Activated naive CD8-positive, alpha-beta T cell treated with anti-CD3 and anti-CD28 coated beads, Interleukin-2, amount 10 ng/mL, durations not matched to agents 7 days and 5 days (primary cell): ENCODE measurements at regions not wholly inside any gene's neighbourhood (a gene's known extent, or its start where the extent isn't known, plus 50 kb on each side); places are given as distances from the start of the nearest gene placed in this dataset.

Experiments used
- ATAC-seq: fragments of 150-1000 bp; cut with Tn5 transposase; one replicate; pipeline ENCODE4 v1.10.0; 2021; ENCODE audit warnings: low read depth, moderate library complexity
- POLR2A ChIA-PET: fragments of 350-600 bp; sonication (Branson Sonifier 250); formaldehyde crosslinking; loops from one replicate; lab custom pipeline; 2021; ENCODE audit warnings: antibody characterized with exemption; lab: Charles Lee
- DNase-seq: peaks from one replicate; pipeline ENCODE4 v3.0.0; 2021
- H3K27ac Mint-ChIP-seq: one replicate; pipeline ENCODE4 v1.8.0; 2022; ENCODE audit warnings: mild to moderate bottlenecking, mixed read lengths
- H3K27me3 Mint-ChIP-seq: one replicate; pipeline ENCODE4 v1.8.0; 2022; ENCODE audit warnings: mild to moderate bottlenecking, moderate library complexity, mixed read lengths
- H3K36me3 Mint-ChIP-seq: one replicate; pipeline ENCODE4 v1.8.0; 2021; ENCODE audit warnings: mild to moderate bottlenecking, mixed read lengths
- H3K4me1 Mint-ChIP-seq: one replicate; pipeline ENCODE4 v1.8.0; 2021; ENCODE audit warnings: mixed read lengths
- H3K4me3 Mint-ChIP-seq: one replicate; pipeline ENCODE4 v1.8.0; 2022; ENCODE audit warnings: mild to moderate bottlenecking, moderate library complexity, mixed read lengths
- H3K9me3 Mint-ChIP-seq: one replicate; pipeline ENCODE4 v1.8.0; 2021; ENCODE audit warnings: mixed read lengths

DNA sequence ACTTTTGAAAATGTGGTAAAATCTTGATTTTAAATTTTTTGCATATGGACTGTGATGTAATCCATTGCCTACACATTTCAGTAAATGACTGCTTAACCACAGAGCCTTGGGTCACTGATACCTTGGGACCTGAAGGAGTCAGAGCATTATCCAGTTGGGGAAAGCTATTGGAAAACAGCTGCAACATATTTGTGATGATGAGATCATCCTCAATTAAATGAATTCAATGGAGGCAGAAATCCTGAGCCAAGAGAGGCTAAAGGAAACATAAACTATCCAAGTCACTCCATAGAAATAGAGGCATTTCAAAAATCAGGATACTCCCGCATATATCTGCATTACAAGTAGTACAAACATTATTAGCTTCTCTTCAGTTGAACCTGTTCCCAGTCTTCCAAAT, 99.8 kb upstream of the PRMT6 start:
- Mint-ChIP-seq H3K9me3 (no peaks in the 10 kb centered on the region), H3K4me1 (no peaks in the 10 kb centered on the region), H3K36me3 (no peaks in the 10 kb centered on the region), H3K27me3 (peaks cover 5% of the 10 kb centered on the region), H3K27ac (no peak overlapping the region), H3K4me3 (no peak overlapping the region)
- ATAC-seq (no peak), DNase-seq (no peak)
- POLR2A ChIA-PET: no interaction called here

DNA sequence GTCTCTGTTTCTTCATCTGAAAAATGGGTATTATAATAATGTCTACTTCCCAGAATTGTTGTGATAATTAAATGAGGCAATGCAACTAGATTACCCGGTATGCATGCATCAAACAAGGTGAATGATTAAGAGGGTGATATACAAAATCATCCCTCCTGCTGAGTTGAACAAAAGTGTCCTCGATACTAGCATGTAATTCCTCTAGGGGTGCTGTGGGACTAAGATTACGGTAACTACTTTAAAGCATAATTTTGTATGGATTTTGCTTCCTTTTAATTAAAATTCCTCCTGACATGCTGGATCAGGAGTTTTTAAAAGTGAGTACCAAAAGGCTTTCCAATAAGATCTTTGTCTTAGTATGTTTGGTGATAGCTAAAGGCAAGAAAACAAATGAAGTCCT, 98.7 kb upstream of the PRMT6 start:
- no peaks in the 10 kb centered on the region for H3K36me3 Mint-ChIP-seq
- ATAC-seq (no peak), DNase-seq (no peak)
- H3K27ac Mint-ChIP-seq: no peak overlapping the region
- H3K4me1 Mint-ChIP-seq: no peaks in the 10 kb centered on the region
- POLR2A ChIA-PET: no interaction called here
- H3K4me3 Mint-ChIP-seq: no peak overlapping the region
- H3K9me3 Mint-ChIP-seq: no peaks in the 10 kb centered on the region
- H3K27me3 Mint-ChIP-seq: peaks cover 5% of the 10 kb centered on the region

DNA sequence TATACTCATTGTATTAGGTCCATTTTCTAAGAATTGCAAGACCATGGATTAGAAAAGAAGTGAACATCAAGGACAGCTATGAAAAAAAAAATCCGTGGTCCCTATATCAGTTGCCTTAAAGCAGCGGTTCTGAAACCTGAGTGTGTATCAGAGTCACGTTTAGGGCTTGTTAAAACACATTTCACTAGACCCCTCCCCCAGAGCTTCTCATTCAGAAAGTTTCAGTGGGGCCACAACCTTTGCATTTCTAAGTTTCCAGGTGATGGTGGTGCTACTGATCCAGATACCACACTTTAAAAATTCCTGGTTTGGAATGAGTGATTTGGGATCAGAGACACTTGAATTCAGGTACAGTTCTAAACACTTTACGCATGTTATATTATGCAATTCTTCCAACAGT, 96.1 kb upstream of the PRMT6 start:
- peaks cover 2% of the 10 kb centered on the region for H3K27me3 Mint-ChIP-seq
- no peak overlapping the region for H3K4me3 Mint-ChIP-seq
- no peak overlapping the region for H3K27ac Mint-ChIP-seq
- POLR2A ChIA-PET: no interaction called here
- H3K36me3 Mint-ChIP-seq: no peaks in the 10 kb centered on the region
- no peaks in the 10 kb centered on the region for H3K9me3 Mint-ChIP-seq
- H3K4me1 Mint-ChIP-seq: no peaks in the 10 kb centered on the region
- DNase-seq (no peak), ATAC-seq (no peak)

DNA sequence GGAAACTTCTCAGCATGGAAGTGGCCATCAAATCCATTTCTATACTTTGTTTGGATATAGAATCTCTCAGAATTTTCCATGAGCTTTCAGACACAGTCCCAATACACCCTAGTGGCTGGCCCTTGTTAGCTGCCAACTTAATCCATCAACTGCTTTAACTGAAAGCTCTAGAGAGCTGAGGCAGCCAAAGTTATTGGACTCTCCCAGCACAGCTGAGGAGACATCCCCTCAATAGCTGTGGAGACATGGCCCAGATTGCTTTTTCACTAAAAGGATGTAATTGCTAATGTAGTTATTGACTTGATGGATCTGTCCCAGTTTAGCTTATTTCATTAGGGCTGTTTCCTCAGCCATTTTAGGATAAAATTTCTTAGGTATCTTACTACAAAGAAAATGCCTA, 94.8 kb upstream of the PRMT6 start:
- ATAC-seq: no peak
- H3K4me1 Mint-ChIP-seq: no peaks in the 10 kb centered on the region
- no peaks in the 10 kb centered on the region for H3K36me3 Mint-ChIP-seq
- no peaks in the 10 kb centered on the region for H3K27me3 Mint-ChIP-seq
- H3K9me3 Mint-ChIP-seq: no peaks in the 10 kb centered on the region
- DNase-seq: no peak
- H3K4me3 Mint-ChIP-seq: no peak overlapping the region
- H3K27ac Mint-ChIP-seq: no peak overlapping the region
- POLR2A ChIA-PET: no interaction called here

DNA sequence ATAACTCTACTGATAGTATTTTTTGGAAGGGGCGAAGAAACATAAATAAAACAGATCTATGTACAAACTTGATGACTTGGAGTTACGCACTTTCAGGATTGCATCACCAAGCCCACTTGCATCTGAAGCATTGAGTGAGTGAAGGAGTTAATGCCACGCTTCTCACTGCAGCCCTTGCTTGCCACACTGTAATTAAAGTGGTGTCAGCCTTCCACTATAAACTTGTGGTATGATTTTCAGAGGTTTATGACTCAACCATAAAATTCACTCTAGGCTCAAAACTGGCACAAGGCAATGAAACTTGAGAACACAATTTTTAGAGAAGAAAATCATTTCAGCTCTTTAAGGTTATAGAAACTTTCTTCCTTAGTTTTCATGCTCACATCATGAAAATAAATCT, 93.9 kb upstream of the PRMT6 start:
- POLR2A ChIA-PET: no interaction called here
- no peak for DNase-seq
- Mint-ChIP-seq H3K36me3 (no peaks in the 10 kb centered on the region), H3K4me1 (no peaks in the 10 kb centered on the region), H3K9me3 (no peaks in the 10 kb centered on the region), H3K4me3 (no peak overlapping the region), H3K27ac (no peak overlapping the region), H3K27me3 (no peaks in the 10 kb centered on the region)
- no peak for ATAC-seq

DNA sequence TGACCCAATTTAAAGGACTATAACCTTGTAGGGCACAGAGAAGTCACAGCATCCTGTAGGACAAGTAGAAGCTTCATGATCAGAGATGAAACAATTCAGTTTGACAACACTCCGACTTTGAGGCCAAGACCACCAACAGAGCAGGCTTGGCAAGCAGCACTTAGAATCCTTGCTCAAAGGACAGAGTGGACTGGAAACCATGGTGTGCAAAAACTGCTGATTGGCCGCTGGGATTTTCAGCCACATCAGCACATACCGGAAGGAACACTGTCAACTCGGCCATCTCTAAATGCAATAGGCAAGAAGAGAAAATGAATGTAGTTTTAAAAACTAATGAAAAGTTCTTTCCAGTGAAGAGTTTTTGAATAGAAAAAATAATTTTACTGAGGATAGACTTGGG, 92.0 kb upstream of the PRMT6 start:
- H3K4me3 Mint-ChIP-seq: no peak overlapping the region
- H3K9me3 Mint-ChIP-seq: no peaks in the 10 kb centered on the region
- no peaks in the 10 kb centered on the region for H3K27me3 Mint-ChIP-seq
- no peaks in the 10 kb centered on the region for H3K36me3 Mint-ChIP-seq
- POLR2A ChIA-PET: no interaction called here
- DNase-seq (no peak), ATAC-seq (no peak)
- H3K4me1 Mint-ChIP-seq: no peaks in the 10 kb centered on the region
- H3K27ac Mint-ChIP-seq: no peak overlapping the region

DNA sequence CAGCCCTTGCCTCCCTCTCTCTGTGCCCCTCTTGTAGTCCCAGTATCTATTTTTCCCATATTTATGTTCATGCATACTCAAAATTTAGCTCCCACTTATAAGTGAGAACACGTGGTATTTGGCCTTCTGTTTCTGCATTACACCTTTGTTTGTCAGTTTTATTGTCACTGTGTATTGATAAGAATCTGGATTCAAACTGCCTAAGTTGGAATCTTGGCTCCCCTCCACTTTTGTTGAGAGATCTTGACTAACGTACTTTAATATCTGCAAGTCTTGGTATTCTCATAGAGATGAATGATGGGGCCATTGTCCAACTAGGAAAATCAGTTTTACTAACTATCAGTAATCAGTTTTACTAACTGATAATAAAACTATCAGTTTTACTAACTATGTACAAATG, 87.8 kb upstream of the PRMT6 start:
- Mint-ChIP-seq H3K27me3 (no peaks in the 10 kb centered on the region), H3K4me1 (no peaks in the 10 kb centered on the region), H3K36me3 (no peaks in the 10 kb centered on the region), H3K9me3 (no peaks in the 10 kb centered on the region), H3K4me3 (no peak overlapping the region), H3K27ac (no peak overlapping the region)
- DNase-seq (no peak), ATAC-seq (no peak)
- POLR2A ChIA-PET: no interaction called here

DNA sequence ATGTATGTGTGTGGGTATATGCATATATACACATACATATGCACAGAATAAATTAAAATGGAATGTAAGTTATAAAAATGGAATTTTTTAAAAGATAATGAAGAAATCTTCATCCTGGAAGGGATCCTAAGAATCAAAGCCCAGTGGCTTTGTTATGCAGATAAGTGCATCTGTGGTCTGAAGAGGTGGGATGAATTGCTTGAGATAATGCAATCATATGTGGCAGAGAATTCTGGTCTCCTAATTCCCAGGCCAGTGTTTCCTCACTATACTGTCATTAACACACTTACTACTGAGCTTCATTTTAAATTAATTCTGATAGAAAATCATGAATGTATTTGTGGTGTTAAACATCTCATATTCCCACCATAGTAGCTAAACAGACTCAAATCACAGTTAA, 86.7 kb upstream of the PRMT6 start:
- ATAC-seq (no peak), DNase-seq (no peak)
- H3K27ac Mint-ChIP-seq: no peak overlapping the region
- H3K9me3 Mint-ChIP-seq: no peaks in the 10 kb centered on the region
- no peaks in the 10 kb centered on the region for H3K4me1 Mint-ChIP-seq
- POLR2A ChIA-PET: no interaction called here
- no peaks in the 10 kb centered on the region for H3K36me3 Mint-ChIP-seq
- no peak overlapping the region for H3K4me3 Mint-ChIP-seq
- H3K27me3 Mint-ChIP-seq: no peaks in the 10 kb centered on the region

DNA sequence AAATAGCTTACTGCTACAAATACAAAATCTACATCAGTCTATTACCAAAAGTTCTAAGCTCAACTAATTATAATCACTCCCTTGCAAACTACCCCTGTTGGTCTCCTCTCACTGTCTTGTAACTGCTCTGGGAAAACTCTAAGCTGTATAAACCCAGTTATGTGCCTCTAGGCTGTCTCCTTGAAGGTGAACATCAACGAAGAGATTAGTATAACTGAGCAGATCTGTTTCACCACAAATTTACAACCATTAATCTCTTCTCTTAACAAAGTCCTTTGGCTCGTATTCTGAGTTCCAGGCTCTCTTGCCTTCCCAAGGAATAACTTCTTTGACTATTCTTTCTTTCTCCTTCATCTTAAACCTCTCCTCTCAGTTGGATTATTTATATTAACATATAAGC, 84.4 kb upstream of the PRMT6 start:
- no peaks in the 10 kb centered on the region for H3K4me1 Mint-ChIP-seq
- no peaks in the 10 kb centered on the region for H3K27me3 Mint-ChIP-seq
- POLR2A ChIA-PET: no interaction called here
- no peaks in the 10 kb centered on the region for H3K36me3 Mint-ChIP-seq
- ATAC-seq (no peak), DNase-seq (no peak)
- H3K4me3 Mint-ChIP-seq: no peak overlapping the region
- no peak overlapping the region for H3K27ac Mint-ChIP-seq
- no peaks in the 10 kb centered on the region for H3K9me3 Mint-ChIP-seq

DNA sequence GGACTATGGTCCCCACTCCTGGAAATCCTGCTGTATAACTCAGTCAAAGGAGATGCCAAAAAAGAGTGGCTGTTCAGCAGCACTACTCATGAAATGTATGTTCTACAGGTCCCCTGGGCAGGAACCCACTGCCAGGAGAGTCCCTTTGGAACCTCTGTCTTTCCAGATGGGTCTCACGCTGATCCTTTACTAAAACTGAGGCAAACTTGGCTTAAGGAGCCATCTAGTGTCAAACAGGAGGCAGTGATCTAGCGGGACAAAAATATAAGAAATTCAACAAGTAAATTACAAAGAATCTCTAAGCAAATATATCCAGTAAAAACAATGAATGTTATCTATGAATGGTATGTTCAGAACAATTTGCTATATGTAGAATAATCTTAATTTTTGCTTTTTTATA, 80.5 kb upstream of the PRMT6 start:
- no peaks in the 10 kb centered on the region for H3K36me3 Mint-ChIP-seq
- ATAC-seq (no peak), DNase-seq (no peak)
- H3K4me3 Mint-ChIP-seq: no peak overlapping the region
- H3K4me1 Mint-ChIP-seq: no peaks in the 10 kb centered on the region
- H3K27ac Mint-ChIP-seq: no peak overlapping the region
- H3K9me3 Mint-ChIP-seq: no peaks in the 10 kb centered on the region
- no peaks in the 10 kb centered on the region for H3K27me3 Mint-ChIP-seq
- POLR2A ChIA-PET: no interaction called here

DNA sequence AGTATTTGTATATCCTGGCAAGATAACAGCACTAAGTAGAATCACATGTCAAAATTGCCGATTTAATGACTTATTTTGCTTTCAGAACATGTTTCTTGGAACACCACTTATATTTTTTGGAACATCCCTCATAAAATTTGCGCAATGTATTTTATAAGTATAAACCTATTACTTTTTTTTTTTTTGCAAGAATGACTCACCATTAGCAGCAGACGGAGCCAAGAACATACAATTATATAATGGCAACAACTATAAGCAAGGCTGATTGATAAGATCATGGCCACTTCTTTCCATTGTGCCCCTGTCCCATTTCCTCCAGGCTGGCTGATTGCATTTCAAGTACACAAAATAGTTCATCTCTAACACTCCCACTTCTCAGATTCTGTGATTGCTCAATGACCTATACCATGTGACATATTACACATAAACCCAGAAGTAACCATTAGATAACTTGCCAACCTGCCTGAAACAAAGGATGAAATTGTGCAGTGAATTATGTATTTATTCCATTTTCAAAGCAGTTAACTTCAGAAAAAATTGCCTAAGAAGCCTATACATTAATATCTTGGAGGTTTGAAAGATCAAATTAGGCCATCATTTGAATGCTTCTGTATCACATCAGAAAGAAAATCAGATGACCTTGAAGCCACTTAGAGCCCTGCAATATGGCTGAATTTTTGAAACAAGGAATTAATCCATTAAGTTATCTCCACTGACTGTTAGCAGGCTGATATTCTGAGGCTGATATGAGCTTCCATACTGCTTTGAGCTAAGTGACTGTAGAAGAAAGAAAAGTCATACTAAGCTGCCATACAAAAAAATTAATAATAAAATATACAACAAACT, 77.8 kb upstream of the PRMT6 start:
- ATAC-seq (no peak), DNase-seq (no peak)
- H3K27me3 Mint-ChIP-seq: no peaks in the 10 kb centered on the region
- H3K9me3 Mint-ChIP-seq: no peaks in the 10 kb centered on the region
- no peak overlapping the region for H3K27ac Mint-ChIP-seq
- H3K4me1 Mint-ChIP-seq: no peaks in the 10 kb centered on the region
- POLR2A ChIA-PET: no interaction called here
- no peak overlapping the region for H3K4me3 Mint-ChIP-seq
- no peaks in the 10 kb centered on the region for H3K36me3 Mint-ChIP-seq

DNA sequence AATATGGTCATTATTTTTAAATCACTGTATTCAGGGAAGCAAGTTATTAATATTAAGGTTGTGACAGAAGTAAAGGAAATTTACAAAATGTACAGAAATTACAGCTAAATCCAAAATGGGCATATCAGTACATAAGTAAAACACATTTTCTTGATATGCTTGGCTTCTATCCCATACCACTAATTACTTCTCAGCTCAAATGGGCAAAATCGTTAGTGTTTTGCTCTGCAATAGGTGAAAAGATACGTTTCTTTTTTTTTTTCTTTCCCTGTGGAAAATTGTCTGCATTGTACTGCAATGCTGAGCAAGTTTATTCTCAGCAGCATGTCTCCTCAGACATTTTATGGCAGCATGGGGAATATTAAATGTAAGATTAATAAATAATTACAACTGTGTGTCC, 77.1 kb upstream of the PRMT6 start:
- POLR2A ChIA-PET: no interaction called here
- Mint-ChIP-seq H3K27me3 (no peaks in the 10 kb centered on the region), H3K36me3 (no peaks in the 10 kb centered on the region), H3K4me1 (no peaks in the 10 kb centered on the region), H3K27ac (no peak overlapping the region), H3K4me3 (no peak overlapping the region), H3K9me3 (no peaks in the 10 kb centered on the region)
- DNase-seq: no peak
- ATAC-seq: no peak

DNA sequence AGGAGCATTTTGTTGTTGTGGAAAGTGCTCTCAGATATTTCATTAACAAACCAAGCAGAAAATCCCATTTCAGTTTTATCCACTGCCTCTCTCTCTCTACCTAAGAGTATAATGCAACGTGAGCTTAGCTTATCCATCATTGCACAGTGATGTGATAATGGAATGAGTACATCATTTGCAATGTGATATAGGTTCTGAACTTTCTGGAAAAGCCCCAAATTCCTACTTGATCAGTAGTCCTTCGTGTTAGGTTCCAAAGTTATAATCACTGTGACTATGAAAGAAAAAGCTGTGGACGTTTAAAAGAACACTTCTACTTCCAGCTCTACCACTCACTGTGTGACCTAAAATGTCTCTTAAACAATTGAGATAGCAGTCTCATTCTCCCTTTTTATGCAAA, 76.4 kb upstream of the PRMT6 start:
- no peaks in the 10 kb centered on the region for H3K27me3 Mint-ChIP-seq
- H3K36me3 Mint-ChIP-seq: no peaks in the 10 kb centered on the region
- no peak overlapping the region for H3K27ac Mint-ChIP-seq
- no peak overlapping the region for H3K4me3 Mint-ChIP-seq
- H3K9me3 Mint-ChIP-seq: no peaks in the 10 kb centered on the region
- no peaks in the 10 kb centered on the region for H3K4me1 Mint-ChIP-seq
- DNase-seq: no peak
- no peak for ATAC-seq
- POLR2A ChIA-PET: no interaction called here

DNA sequence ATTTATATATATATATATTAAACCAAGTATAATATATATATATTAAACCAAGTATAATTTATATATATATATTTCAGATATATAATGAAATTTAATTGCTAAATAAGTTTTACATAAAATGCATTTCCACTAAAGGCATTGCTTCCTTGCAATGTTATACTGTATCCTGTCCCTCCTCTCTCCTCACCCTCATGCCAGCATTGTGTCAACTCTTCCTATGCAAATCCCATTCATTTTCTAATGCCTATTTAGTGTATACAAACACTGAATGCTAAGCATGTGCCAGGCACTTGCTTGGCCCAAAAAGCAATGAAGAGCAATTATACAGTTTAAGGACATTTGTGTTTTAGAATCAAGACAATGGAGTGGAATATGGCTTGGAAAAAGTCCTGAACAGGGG, 71.7 kb upstream of the PRMT6 start:
- ATAC-seq: no peak
- no peak for DNase-seq
- POLR2A ChIA-PET: no interaction called here

DNA sequence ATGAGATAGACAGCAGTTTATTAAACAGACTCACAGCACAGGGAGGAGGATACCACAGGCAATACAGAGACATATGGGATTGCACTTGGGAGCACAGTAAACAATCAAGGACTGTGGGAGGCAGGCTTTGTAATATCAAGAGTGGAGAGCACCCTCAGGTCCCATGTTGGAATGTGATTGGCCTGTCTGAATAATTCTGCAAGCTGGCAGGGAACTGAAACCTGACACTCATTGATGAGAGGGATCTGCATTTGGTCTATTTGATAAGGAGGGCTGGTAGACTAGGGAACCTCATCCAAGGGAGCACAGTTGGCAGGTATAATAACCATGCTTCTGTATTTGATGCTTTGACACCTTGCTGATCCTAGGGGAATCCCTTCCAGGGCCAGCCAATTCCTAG, 69.9 kb upstream of the PRMT6 start:
- peaks cover 2% of the 10 kb centered on the region for H3K27me3 Mint-ChIP-seq
- no peak overlapping the region for H3K4me3 Mint-ChIP-seq
- POLR2A ChIA-PET: no interaction called here
- H3K36me3 Mint-ChIP-seq: no peaks in the 10 kb centered on the region
- no peaks in the 10 kb centered on the region for H3K4me1 Mint-ChIP-seq
- ATAC-seq: no peak
- H3K27ac Mint-ChIP-seq: no peak overlapping the region
- no peaks in the 10 kb centered on the region for H3K9me3 Mint-ChIP-seq
- no peak for DNase-seq

More for the DNA sequence above, 71.7 kb upstream of the PRMT6 start:
- Mint-ChIP-seq H3K9me3 (no peaks in the 10 kb centered on the region), H3K27me3 (peaks cover 2% of the 10 kb centered on the region), H3K4me1 (no peaks in the 10 kb centered on the region), H3K36me3 (no peaks in the 10 kb centered on the region), H3K27ac (no peak overlapping the region), H3K4me3 (no peak overlapping the region)
